ENCODE measurements at regions not wholly inside any gene's neighbourhood (a gene's known extent, or its start where the extent isn't known, plus 50 kb on each side); places are given as distances from the start of the nearest gene placed in this dataset.

- no peak overlapping the region for H3K14ac ChIP-seq (ENCODE audit: insufficient read length)
- CTCF ChIA-PET (ENCODE audit: partially characterized antibody): interaction anchor here (0.7 to 1.1 kb wide), 2 partner anchors 87 to 267 kb away, joined by 3 to 4 read pairs; no protein-coding TSS in a partner anchor
- no peak overlapping the region for H2BK15ac ChIP-seq (ENCODE audit: low read length)
- DNase-seq (ENCODE audit: low read depth in 1 of 2, low spot score in 2 of 2) (no peak), FAIRE-seq (no peak)
- no peak overlapping the region for H2BK12ac ChIP-seq (ENCODE audit: low read depth, low read length)
- no peak overlapping the region for H3K4ac ChIP-seq (replicated peaks; ENCODE audit: insufficient read length, low read depth, low read length)
- H3K79me2 ChIP-seq (ENCODE audit: control insufficient read depth in 1 of 2, insufficient read depth in 2 of 2, low read length in 2 of 2): no peaks in the 10 kb centered on the region
- no peak overlapping the region for H2BK5ac ChIP-seq (ENCODE audit: low read depth, low read length)
- H3K23me2 ChIP-seq (ENCODE audit: low read depth, low read length): no peaks in the 10 kb centered on the region
- no peaks in the 10 kb centered on the region for H4K20me1 ChIP-seq (replicated peaks in 1 of 2; ENCODE audit: control insufficient read depth in 1 of 2, insufficient read depth in 2 of 2, low read length in 2 of 2)
- H4K5ac ChIP-seq (ENCODE audit: insufficient read length, low read depth, low read length): no peak overlapping the region
- H4K91ac ChIP-seq (replicated peaks; ENCODE audit: insufficient read length, low read length): no peak overlapping the region
- no peaks in the 10 kb centered on the region for H3K9me3 ChIP-seq (ENCODE audit: insufficient read depth in 2 of 2, low read depth in 1 of 2, low read length in 1 of 2)
- no peak overlapping the region for H3K27ac ChIP-seq (ENCODE audit: low read depth, low read length)
- H3K36me3 ChIP-seq (ENCODE audit: control insufficient read depth in 2 of 4, insufficient read depth in 4 of 4, low read length in 3 of 4): no peaks in the 10 kb centered on the region
- H3K4me3 ChIP-seq (ENCODE audit: extremely low read depth in 1 of 4, insufficient read depth in 2 of 4, low read depth in 3 of 4, low read length in 4 of 4): no peak overlapping the region
- no peak overlapping the region for H2BK20ac ChIP-seq (ENCODE audit: low read length)
- H3K18ac ChIP-seq (ENCODE audit: extremely low read depth, low read length): no peak overlapping the region
- no peak overlapping the region for H3K9ac ChIP-seq (replicated peaks in 1 of 4; ENCODE audit: extremely low read depth in 1 of 4, low read depth in 3 of 4, low read length in 3 of 4)
- no peak overlapping the region for H2AK5ac ChIP-seq (ENCODE audit: low read depth, low read length)
- peaks cover 0 to 4% (median 1%) of the 10 kb centered on the region in 4 experiments; a peak in 2 of 7 replicates for H3K4me1 ChIP-seq (replicated peaks in 1 of 4; ENCODE audit: control insufficient read depth in 3 of 4, insufficient read depth in 4 of 4, low read length in 3 of 4)
- WGBS, 2 experiments (ENCODE audit: extremely low coverage in 1 of 2, insufficient coverage in 1 of 2, insufficient read length in 1 of 2, insufficient replicate concordance in 2 of 2, low coverage in 1 of 2, low lambda C conversion rate in 2 of 2, missing lambda C conversion rate in 1 of 2): 88% methylated on average over 7 of the region's 7 CpGs; no CpG with 5 or more reads in 1 of the 2 experiments
- no peaks in the 10 kb centered on the region for H3K27me3 ChIP-seq (replicated peaks in 1 of 4; ENCODE audit: control insufficient read depth in 3 of 4, extremely low read depth in 1 of 4, insufficient read depth in 3 of 4, low read length in 3 of 4)
- H3K23ac ChIP-seq (ENCODE audit: insufficient read length): no peak overlapping the region
- H3K56ac ChIP-seq (replicated peaks; ENCODE audit: insufficient read length, low read depth, low read length): no peak overlapping the region
- H4K8ac ChIP-seq (ENCODE audit: extremely low read depth, insufficient read depth, low read length): no peak overlapping the region
- no peak overlapping the region for H3K4me2 ChIP-seq (ENCODE audit: insufficient read depth in 1 of 2, low read depth in 2 of 2, low read length in 2 of 2)
- H2BK120ac ChIP-seq (replicated peaks; ENCODE audit: low read depth, low read length): no peak overlapping the region
- H3K79me1 ChIP-seq (ENCODE audit: low read depth, low read length): no peaks in the 10 kb centered on the region
- POLR2A ChIA-PET (ENCODE audit: partially characterized antibody): no interaction called here
- H2AFZ ChIP-seq (ENCODE audit: low read length): no peak overlapping the region
- TF ChIP-seq RFX5 (IDR thresholded peaks at IDR 0.05; ENCODE audit: borderline replicate concordance, low read depth, low read length): no peak
- TF ChIP-seq ATF2 (IDR thresholded peaks at IDR 0.05; ENCODE audit: low read length): no peak
- TF ChIP-seq RXRA (IDR thresholded peaks at IDR 0.05; ENCODE audit: insufficient read depth, low read depth, low read length): no peak
- no peak for TF ChIP-seq SIX5 (IDR thresholded peaks at IDR 0.05; ENCODE audit: low read depth, low read length)
- TF ChIP-seq TAF1 (IDR thresholded peaks at IDR 0.05; ENCODE audit: low read depth, low read length): no peak
- no peak for TF ChIP-seq CREB1 (IDR thresholded peaks at IDR 0.05)
- TF ChIP-seq YY1 (IDR thresholded peaks at IDR 0.05; ENCODE audit: low read depth, low read length): no peak
- TF ChIP-seq E2F6 (IDR thresholded peaks at IDR 0.05): no peak
- TF ChIP-seq RBBP5 (IDR thresholded peaks at IDR 0.05; ENCODE audit: borderline replicate concordance, low read depth, low read length): no peak
- no peak for TF ChIP-seq SUZ12 (IDR thresholded peaks at IDR 0.05; ENCODE audit: low read length)
- TF ChIP-seq BCL11A (IDR thresholded peaks at IDR 0.05; ENCODE audit: low read depth in 2 of 2, low read length in 2 of 2): no peak
Observed at GRCh38 chr20:54379893-54380584, 95.4 kb upstream of the DOK5 start.

Measured in H1 (cell line).